ENCODE measurements at regions not wholly inside any gene's neighbourhood (a gene's known extent, or its start where the extent isn't known, plus 50 kb on each side); places are given as distances from the start of the nearest gene placed in this dataset.

DNA sequence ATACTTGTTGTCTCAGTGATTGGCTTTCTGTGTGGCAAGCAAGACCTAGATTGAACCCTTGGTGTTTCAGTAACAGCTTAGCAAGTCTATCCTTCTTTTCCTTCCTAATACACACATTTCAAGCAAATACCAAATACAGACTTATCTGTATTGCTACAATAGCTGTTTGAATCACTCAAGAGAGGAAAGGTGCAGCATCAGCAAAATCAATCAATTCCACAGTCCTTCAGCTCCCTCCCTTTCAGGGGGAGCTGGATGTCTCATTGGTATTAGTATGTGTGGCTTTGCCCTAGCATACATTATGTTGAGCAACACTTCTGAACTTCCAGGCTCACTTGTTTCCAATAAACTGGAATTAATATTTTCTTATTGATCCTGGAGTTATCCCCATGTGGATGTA lies 323.1 kb downstream of the TMX3 start:
- no peak for TF ChIP-seq EZH2 (IDR thresholded peaks at IDR 0.05; ENCODE audit: insufficient read depth, poor library complexity, severe bottlenecking)
- TF ChIP-seq EZH2phosphoT487 (IDR thresholded peaks at IDR 0.05; ENCODE audit: insufficient read depth, low read depth) = no peak

Data from GM23248 (cell line).